Thymus (tissue), 11 donors: ENCODE measurements at regions not wholly inside any gene's neighbourhood (a gene's known extent, or its start where the extent isn't known, plus 50 kb on each side); places are given as distances from the start of the nearest gene placed in this dataset.

Experiments
- DNase-seq, 9 donors: peaks; one replicate each; pipeline ENCODE4 v3.0.0-alpha.2; 2013; ENCODE audit warnings: low spot score in 9 of 9, low read depth in 6 of 9, missing footprints in 1 of 9
- H3K27ac ChIP-seq, 2 donors: one replicate each; pipeline ENCODE4 v1.5.1; 2013; ENCODE audit warnings: control low read depth in 1 of 2, low read depth in 1 of 2, low read length in 1 of 2, mild to moderate bottlenecking in 1 of 2, moderate library complexity in 1 of 2
- H3K27me3 ChIP-seq, 2 donors: one replicate each; pipeline ENCODE4 v1.5.1; 2013; ENCODE audit warnings: low read length in 1 of 2; ENCODE audit not compliant: control insufficient read depth in 2 of 2, insufficient read depth in 1 of 2
- H3K36me3 ChIP-seq, 2 donors: one replicate each; pipeline ENCODE4 v1.5.1; 2013; ENCODE audit warnings: low read length in 1 of 2, mild to moderate bottlenecking in 1 of 2, moderate library complexity in 1 of 2; ENCODE audit not compliant: control insufficient read depth in 2 of 2, insufficient read depth in 2 of 2
- H3K4me1 ChIP-seq, 2 donors: one replicate each; pipeline ENCODE4 v1.5.1; 2013; ENCODE audit warnings: low read length in 2 of 2; ENCODE audit not compliant: control insufficient read depth in 2 of 2, insufficient read depth in 2 of 2
- H3K4me3 ChIP-seq, 2 donors: one replicate each; pipeline ENCODE4 v1.5.1; 2013; ENCODE audit warnings: low read length in 2 of 2, control low read depth in 1 of 2, mild to moderate bottlenecking in 1 of 2
- H3K9me3 ChIP-seq, 2 donors: one replicate each; pipeline ENCODE4 v1.5.1; 2013; ENCODE audit warnings: low read length in 1 of 2, mild to moderate bottlenecking in 1 of 2; ENCODE audit not compliant: control insufficient read depth in 2 of 2, insufficient read depth in 1 of 2
- WGBS: extraction: QIAGEN DNeasy Blood & Tissue Kit; methylation state at CpG from one replicate; pipeline ENCODE4 v1.1.7; 2013; 5-methylcytosine and 5-hydroxymethylcytosine counted together
- donor health status: healthy.

DNA sequence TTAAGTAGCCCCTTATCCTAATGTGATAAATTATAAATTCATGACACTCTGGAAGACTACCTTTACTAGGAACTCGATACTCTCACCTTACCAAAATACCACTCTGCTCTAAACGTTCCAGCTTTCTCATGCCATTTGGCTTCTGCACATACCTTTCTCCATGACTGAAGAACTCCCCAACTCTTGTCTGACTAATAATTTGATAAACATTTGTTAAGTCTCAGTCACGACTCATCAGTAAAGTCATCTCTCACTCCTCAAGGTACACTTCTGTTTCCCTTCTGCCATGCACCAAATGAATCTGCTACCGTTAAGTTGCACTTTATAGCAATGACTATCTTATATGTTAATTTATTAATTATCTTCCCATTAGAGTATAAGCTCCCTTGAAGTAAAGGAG, 498.3 kb upstream of the NOVA1 start:
- Histone ChIP-seq H3K9me3 (peaks cover 0 to 5% of the 10 kb centered on the region in 2 donors), H3K4me3 (no peak overlapping the region), H3K36me3 (no peaks in the 10 kb centered on the region), H3K27me3 (no peaks in the 10 kb centered on the region), H3K27ac (no peak overlapping the region), H3K4me1 (no peaks in the 10 kb centered on the region)
- 89% methylated on average over 4 of the region's 4 CpGs for WGBS
- DNase-seq: no peak

DNA sequence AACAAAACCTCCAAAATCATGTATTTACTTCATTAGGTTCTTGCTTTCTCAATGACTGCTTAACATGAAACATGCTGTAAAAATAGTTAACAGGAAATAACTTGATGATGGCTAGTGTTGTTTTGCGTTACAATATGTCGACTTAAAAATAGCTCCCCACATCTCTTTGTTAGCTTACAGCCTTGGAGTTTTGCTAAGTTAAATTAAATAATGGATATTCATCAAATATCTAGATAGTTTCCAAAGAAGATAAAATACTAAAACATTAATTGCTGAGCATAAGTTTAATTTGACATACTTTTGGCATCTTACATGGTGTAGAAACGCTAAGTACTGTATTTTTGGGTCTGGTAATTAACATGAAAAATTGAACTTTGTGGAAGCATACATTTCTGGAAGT, 500.6 kb upstream of the NOVA1 start:
- Histone ChIP-seq H3K27ac (no peak overlapping the region), H3K4me3 (no peak overlapping the region), H3K9me3 (peaks cover 0 to 5% of the 10 kb centered on the region in 2 donors), H3K36me3 (no peaks in the 10 kb centered on the region), H3K27me3 (no peaks in the 10 kb centered on the region), H3K4me1 (no peaks in the 10 kb centered on the region)
- DNase-seq: no peak
- 56% methylated on average over 3 of the region's 3 CpGs for WGBS

DNA sequence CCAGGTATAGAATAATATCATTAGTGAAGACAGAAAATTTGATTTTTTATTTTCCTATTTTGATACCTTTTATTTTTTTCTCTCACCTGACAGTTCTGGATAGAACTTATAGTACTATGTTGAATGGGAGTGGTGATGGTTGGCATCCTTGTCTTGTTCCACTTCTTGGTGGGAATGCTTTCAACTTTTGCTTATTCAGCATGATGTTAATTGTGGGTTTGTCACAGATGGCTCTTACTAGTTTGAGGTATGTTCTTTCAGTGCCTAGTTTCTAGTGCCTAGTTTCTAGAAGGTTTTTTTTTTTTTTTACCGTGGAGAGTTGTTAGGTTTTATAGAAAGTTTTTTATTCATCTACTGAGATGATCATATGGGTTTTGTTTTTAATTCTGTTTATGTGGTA, 516.3 kb upstream of the NOVA1 start:
- DNase-seq: no peak
- Histone ChIP-seq H3K4me3 (no peak overlapping the region), H3K27me3 (no peaks in the 10 kb centered on the region), H3K27ac (no peak overlapping the region), H3K9me3 (no peaks in the 10 kb centered on the region), H3K4me1 (no peaks in the 10 kb centered on the region), H3K36me3 (no peaks in the 10 kb centered on the region)
- 0% methylated on average over 1 of the region's 1 CpG for WGBS

DNA sequence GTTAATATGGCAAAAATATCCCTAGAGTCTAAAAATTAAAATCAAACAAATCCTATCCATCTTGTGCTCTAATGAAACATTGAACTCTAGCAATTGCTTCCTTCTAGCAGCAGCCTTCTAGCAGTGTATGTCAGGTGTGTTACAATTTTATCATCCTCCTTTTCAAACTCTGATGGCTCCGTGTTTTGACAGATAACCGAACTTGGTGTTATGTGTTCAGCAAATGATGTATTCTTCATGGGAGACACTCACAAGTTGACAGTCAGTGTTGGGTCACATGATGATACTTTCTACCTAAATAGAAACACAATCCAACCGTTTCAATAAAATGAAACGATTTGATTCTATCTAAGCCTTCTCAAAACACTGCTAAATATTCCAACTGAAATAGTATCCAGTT, 525.3 kb upstream of the NOVA1 start:
- 87% methylated on average over 4 of the region's 4 CpGs for WGBS
- H3K4me1 ChIP-seq: no peaks in the 10 kb centered on the region

DNA sequence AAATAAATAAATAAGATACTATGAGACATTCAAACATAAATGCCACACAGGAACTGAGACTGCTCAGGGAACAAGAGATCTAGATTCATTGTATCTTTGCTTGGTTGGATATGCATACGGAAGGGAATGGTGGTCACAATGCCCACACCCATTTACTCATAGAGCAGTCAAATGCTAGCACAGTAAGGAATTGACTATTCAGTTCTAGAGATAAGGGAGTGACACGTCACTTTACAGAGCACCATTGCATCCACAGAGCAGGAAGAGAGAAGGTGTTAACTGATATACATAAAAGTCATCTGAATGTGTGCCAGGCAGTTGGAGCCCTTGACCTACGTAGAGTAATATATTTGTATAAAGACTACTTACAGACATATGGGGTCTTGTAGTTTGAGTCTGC, 530.0 kb upstream of the NOVA1 start:
- WGBS: 91% methylated on average over 3 of the region's 3 CpGs
- no peaks in the 10 kb centered on the region for H3K27me3 ChIP-seq

More for the DNA sequence above, 525.3 kb upstream of the NOVA1 start:
- Histone ChIP-seq H3K27ac (no peak overlapping the region), H3K4me3 (no peak overlapping the region), H3K27me3 (no peaks in the 10 kb centered on the region), H3K36me3 (no peaks in the 10 kb centered on the region), H3K9me3 (peaks cover 1 to 5% of the 10 kb centered on the region in 2 donors)
- no peak for DNase-seq

DNA sequence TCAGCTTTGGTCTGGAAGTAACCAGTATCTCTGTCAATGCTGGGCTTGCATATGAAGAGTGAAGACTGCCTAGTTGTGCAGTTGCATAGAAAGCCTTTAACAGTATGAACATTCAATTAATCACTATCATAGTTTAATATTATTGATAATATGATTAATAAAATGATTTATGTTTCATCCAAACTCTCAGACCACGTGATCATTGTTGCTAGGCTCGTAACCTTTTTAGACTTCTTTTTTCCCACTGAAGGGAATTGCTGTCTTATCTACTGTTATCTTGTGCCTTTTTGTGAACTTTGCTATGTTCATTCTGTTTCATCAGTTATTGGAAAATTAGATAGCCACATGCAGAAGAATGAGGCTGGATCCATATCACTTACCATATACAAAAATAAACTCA, 536.4 kb upstream of the NOVA1 start:
- Histone ChIP-seq H3K9me3 (no peaks in the 10 kb centered on the region), H3K4me3 (no peak overlapping the region), H3K36me3 (no peaks in the 10 kb centered on the region), H3K4me1 (no peaks in the 10 kb centered on the region), H3K27me3 (no peaks in the 10 kb centered on the region), H3K27ac (no peak overlapping the region)
- 87% methylated on average over 2 of the region's 2 CpGs for WGBS
- DNase-seq: no peak

More for the DNA sequence above, 530.0 kb upstream of the NOVA1 start:
- Histone ChIP-seq H3K4me3 (no peak overlapping the region), H3K9me3 (no peaks in the 10 kb centered on the region), H3K36me3 (no peaks in the 10 kb centered on the region), H3K4me1 (no peaks in the 10 kb centered on the region), H3K27ac (no peak overlapping the region)
- DNase-seq: no peak

DNA sequence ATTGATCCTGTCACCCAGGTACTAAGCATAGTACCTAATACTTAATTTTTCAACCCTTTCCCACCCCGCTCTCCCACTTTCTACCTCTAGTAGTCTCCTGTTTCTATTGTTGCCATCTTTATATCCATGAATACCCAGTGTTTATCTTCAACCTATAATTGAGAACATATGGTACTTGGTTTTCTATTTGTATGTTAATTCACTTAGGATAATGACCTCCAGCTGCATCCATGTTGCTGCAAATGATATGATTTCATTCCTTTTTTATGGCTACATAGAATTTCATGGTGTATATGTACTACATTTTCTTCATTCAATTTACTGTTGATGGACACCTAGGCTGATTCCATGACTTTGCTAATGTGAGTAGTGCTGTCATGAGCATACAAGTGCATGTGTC, 547.3 kb upstream of the NOVA1 start:
- no peaks in the 10 kb centered on the region for H3K36me3 ChIP-seq
- no peaks in the 10 kb centered on the region for H3K9me3 ChIP-seq
- no peak for DNase-seq
- WGBS: 95% methylated on average over 1 of the region's 1 CpG
- H3K27ac ChIP-seq: no peak overlapping the region
- no peaks in the 10 kb centered on the region for H3K27me3 ChIP-seq
- no peak overlapping the region for H3K4me3 ChIP-seq
- no peaks in the 10 kb centered on the region for H3K4me1 ChIP-seq

DNA sequence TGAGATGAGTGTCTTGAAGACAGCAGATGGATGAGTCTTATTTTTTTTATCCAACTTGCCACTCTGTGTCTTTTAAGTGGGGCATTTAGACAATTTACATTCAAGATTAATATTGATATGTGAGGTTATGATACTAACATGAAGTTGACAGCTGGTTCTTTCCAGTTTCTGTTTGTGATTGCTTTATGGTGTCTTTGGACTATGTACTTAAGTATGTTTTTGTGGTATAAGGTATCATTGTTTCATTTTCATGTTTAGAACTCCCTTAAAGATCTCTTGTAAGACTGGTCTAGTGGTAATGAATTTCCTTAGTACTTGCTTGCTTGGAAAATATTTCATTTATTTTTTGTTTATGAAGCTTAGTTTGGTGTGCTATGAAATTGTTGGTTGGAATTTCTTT, 550.3 kb upstream of the NOVA1 start:
- no peak for DNase-seq
- H3K36me3 ChIP-seq: no peaks in the 10 kb centered on the region
- H3K27me3 ChIP-seq: no peaks in the 10 kb centered on the region
- no peaks in the 10 kb centered on the region for H3K9me3 ChIP-seq
- no peaks in the 10 kb centered on the region for H3K4me1 ChIP-seq
- H3K27ac ChIP-seq: no peak overlapping the region
- no peak overlapping the region for H3K4me3 ChIP-seq

DNA sequence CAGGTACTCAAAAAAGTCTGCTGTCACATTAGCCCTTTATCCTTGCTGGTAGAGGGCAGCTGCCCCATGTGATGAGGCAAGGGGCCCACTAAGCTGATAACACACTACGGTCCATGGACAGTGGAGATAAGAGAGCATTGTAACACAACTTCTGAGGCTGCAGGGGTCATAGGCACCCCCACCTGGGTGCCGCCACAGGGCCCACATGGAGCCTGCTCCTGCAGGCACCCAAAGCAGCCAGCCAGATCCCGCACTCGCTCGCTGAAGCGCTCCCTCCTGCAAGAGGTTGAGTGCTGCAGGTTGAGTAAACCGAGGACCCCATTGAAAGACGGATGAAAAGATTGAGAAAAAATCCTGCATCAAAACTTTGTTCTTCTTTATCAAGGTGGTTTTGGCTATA, 566.3 kb upstream of the NOVA1 start:
- Histone ChIP-seq H3K4me3 (no peak overlapping the region), H3K9me3 (peaks cover 0 to 4% of the 10 kb centered on the region in 2 donors), H3K4me1 (no peaks in the 10 kb centered on the region), H3K27ac (no peak overlapping the region), H3K36me3 (no peaks in the 10 kb centered on the region), H3K27me3 (no peaks in the 10 kb centered on the region)
- 98% methylated on average over 8 of the region's 8 CpGs for WGBS
- DNase-seq: no peak

DNA sequence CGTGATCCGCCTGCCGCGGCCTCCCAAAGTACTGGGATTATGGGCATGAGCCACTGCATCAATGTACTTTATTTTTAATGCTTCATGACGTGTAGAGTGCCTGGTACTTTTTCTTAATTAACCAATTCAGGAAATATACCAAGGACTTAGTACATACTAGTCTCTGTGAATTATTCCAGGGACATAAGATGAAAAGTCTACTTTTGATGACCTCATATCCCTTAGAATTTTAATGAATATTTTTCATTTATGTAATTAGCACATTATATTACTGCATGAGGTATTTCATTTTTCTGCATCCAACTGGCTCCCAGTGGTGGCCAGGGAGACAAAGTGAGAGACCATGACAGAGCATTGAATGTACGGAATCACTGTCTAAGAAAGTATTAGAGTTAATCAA, 577.7 kb upstream of the NOVA1 start:
- no peaks in the 10 kb centered on the region for H3K4me1 ChIP-seq
- H3K36me3 ChIP-seq: no peaks in the 10 kb centered on the region
- H3K27ac ChIP-seq: no peak overlapping the region
- no peaks in the 10 kb centered on the region for H3K9me3 ChIP-seq
- DNase-seq: no peak
- H3K27me3 ChIP-seq: no peaks in the 10 kb centered on the region
- WGBS: 83% methylated on average over 6 of the region's 6 CpGs
- H3K4me3 ChIP-seq: no peak overlapping the region
